ENCODE measurements at regions not wholly inside any gene's neighbourhood (a gene's known extent, or its start where the extent isn't known, plus 50 kb on each side); places are given as distances from the start of the nearest gene placed in this dataset.

GRCh38 chr2:39535636-39536185 lies 98.6 kb upstream of the MAP4K3 start:
- no peak for DNase-seq
- intact Hi-C loops (cut with DNase I), result no loop called here

GRCh38 chr2:39537150-39537549 lies 100.1 kb upstream of the MAP4K3 start:
- DNase-seq (no peak), ATAC-seq (ENCODE audit: low FRiP score) (no peak)
- WGBS, 2 donors, result 89 to 97% methylated on average over 3 of the region's 3 CpGs
- Histone ChIP-seq H3K36me3 (ENCODE audit: control insufficient read depth in 1 of 2, insufficient read depth in 2 of 2, low read length in 1 of 2) (no peaks in the 10 kb centered on the region), H3K9me3 (ENCODE audit: control insufficient read depth, low read length) (no peaks in the 10 kb centered on the region), H3K4me1 (ENCODE audit: control insufficient read depth in 1 of 2, insufficient read depth in 2 of 2, low read length in 2 of 2) (peaks cover 3 to 10% of the 10 kb centered on the region in 2 donors), H3K27ac (ENCODE audit: low read depth in 1 of 2, low read length in 2 of 2) (no peak overlapping the region), H3K4me3 (ENCODE audit: low read length in 2 of 2) (no peak overlapping the region), H3K27me3 (ENCODE audit: control insufficient read depth in 1 of 2, insufficient read depth in 2 of 2, low read length in 1 of 2) (no peaks in the 10 kb centered on the region)
- intact Hi-C loops (cut with DNase I), result no loop called here

More at GRCh38 chr2:39535636-39536185, 98.6 kb upstream of the MAP4K3 start:
- ATAC-seq (ENCODE audit: low FRiP score), result no peak
- WGBS, 2 donors, result 87 to 89% methylated on average over 7 of the region's 7 CpGs
- H3K4me3 ChIP-seq (ENCODE audit: low read length in 2 of 2), result no peak overlapping the region
- no peak overlapping the region for H3K27ac ChIP-seq (ENCODE audit: low read depth in 1 of 2, low read length in 2 of 2)
- no peaks in the 10 kb centered on the region for H3K36me3 ChIP-seq (ENCODE audit: control insufficient read depth in 1 of 2, insufficient read depth in 2 of 2, low read length in 1 of 2)
- H3K4me1 ChIP-seq (ENCODE audit: control insufficient read depth in 1 of 2, insufficient read depth in 2 of 2, low read length in 2 of 2), result peaks cover 0 to 6% of the 10 kb centered on the region in 2 donors
- no peaks in the 10 kb centered on the region for H3K9me3 ChIP-seq (ENCODE audit: control insufficient read depth, low read length)
- H3K27me3 ChIP-seq (ENCODE audit: control insufficient read depth in 1 of 2, insufficient read depth in 2 of 2, low read length in 1 of 2), result no peaks in the 10 kb centered on the region

- ATAC-seq (ENCODE audit: low FRiP score) (no peak), DNase-seq (no peak)
- H3K4me3 ChIP-seq (ENCODE audit: low read length in 2 of 2), result no peak overlapping the region
Observed at GRCh38 chr2:39538718-39539117, 101.6 kb upstream of the MAP4K3 start.

GRCh38 chr2:39540414-39540813 lies 103.3 kb upstream of the MAP4K3 start:
- DNase-seq (no peak), ATAC-seq (ENCODE audit: low FRiP score) (no peak)
- Histone ChIP-seq H3K4me3 (ENCODE audit: low read length in 2 of 2) (no peak overlapping the region), H3K9me3 (ENCODE audit: control insufficient read depth, low read length) (no peaks in the 10 kb centered on the region), H3K4me1 (ENCODE audit: control insufficient read depth in 1 of 2, insufficient read depth in 2 of 2, low read length in 2 of 2) (peaks cover 3 to 10% of the 10 kb centered on the region in 2 donors), H3K27me3 (ENCODE audit: control insufficient read depth in 1 of 2, insufficient read depth in 2 of 2, low read length in 1 of 2) (no peaks in the 10 kb centered on the region), H3K27ac (ENCODE audit: low read depth in 1 of 2, low read length in 2 of 2) (peak overlapping the region; percentile 25 to 43), H3K36me3 (ENCODE audit: control insufficient read depth in 1 of 2, insufficient read depth in 2 of 2, low read length in 1 of 2) (no peaks in the 10 kb centered on the region)
- intact Hi-C loops (cut with DNase I), result no loop called here

More at GRCh38 chr2:39538718-39539117, 101.6 kb upstream of the MAP4K3 start:
- Histone ChIP-seq H3K36me3 (ENCODE audit: control insufficient read depth in 1 of 2, insufficient read depth in 2 of 2, low read length in 1 of 2) (no peaks in the 10 kb centered on the region), H3K9me3 (ENCODE audit: control insufficient read depth, low read length) (no peaks in the 10 kb centered on the region), H3K4me1 (ENCODE audit: control insufficient read depth in 1 of 2, insufficient read depth in 2 of 2, low read length in 2 of 2) (peaks cover 3 to 10% of the 10 kb centered on the region in 2 donors), H3K27me3 (ENCODE audit: control insufficient read depth in 1 of 2, insufficient read depth in 2 of 2, low read length in 1 of 2) (no peaks in the 10 kb centered on the region), H3K27ac (ENCODE audit: low read depth in 1 of 2, low read length in 2 of 2) (no peak overlapping the region)
- intact Hi-C loops (cut with DNase I), result no loop called here

- 64 to 69% methylated on average over 9 of the region's 9 CpGs for WGBS, 2 donors
- intact Hi-C loops (cut with DNase I), result no loop called here
- DNase-seq, result no peak
- Histone ChIP-seq H3K36me3 (ENCODE audit: control insufficient read depth in 1 of 2, insufficient read depth in 2 of 2, low read length in 1 of 2) (no peaks in the 10 kb centered on the region), H3K4me1 (ENCODE audit: control insufficient read depth in 1 of 2, insufficient read depth in 2 of 2, low read length in 2 of 2) (peaks cover 3 to 10% of the 10 kb centered on the region in 2 donors), H3K4me3 (ENCODE audit: low read length in 2 of 2) (no peak overlapping the region), H3K27ac (ENCODE audit: low read depth in 1 of 2, low read length in 2 of 2) (peak overlapping the region; percentile 16 to 57), H3K9me3 (ENCODE audit: control insufficient read depth, low read length) (no peaks in the 10 kb centered on the region), H3K27me3 (ENCODE audit: control insufficient read depth in 1 of 2, insufficient read depth in 2 of 2, low read length in 1 of 2) (no peaks in the 10 kb centered on the region)
- ATAC-seq (ENCODE audit: low FRiP score), result peak; percentile 65
Observed at GRCh38 chr2:39541011-39541930, 104.2 kb upstream of the MAP4K3 start.

GRCh38 chr2:39542523-39542922 lies 105.4 kb upstream of the MAP4K3 start:
- no peak overlapping the region for H3K4me3 ChIP-seq (ENCODE audit: low read length in 2 of 2)
- H3K27ac ChIP-seq (ENCODE audit: low read depth in 1 of 2, low read length in 2 of 2), result no peak overlapping the region
- no peaks in the 10 kb centered on the region for H3K9me3 ChIP-seq (ENCODE audit: control insufficient read depth, low read length)
- intact Hi-C loops (cut with DNase I), result no loop called here
- ATAC-seq (ENCODE audit: low FRiP score) (no peak), DNase-seq (no peak)
- 95 to 97% methylated on average over 2 of the region's 2 CpGs for WGBS, 2 donors
- H3K36me3 ChIP-seq (ENCODE audit: control insufficient read depth in 1 of 2, insufficient read depth in 2 of 2, low read length in 1 of 2), result no peaks in the 10 kb centered on the region
- H3K4me1 ChIP-seq (ENCODE audit: control insufficient read depth in 1 of 2, insufficient read depth in 2 of 2, low read length in 2 of 2), result peaks cover 3 to 10% of the 10 kb centered on the region in 2 donors
- H3K27me3 ChIP-seq (ENCODE audit: control insufficient read depth in 1 of 2, insufficient read depth in 2 of 2, low read length in 1 of 2), result no peaks in the 10 kb centered on the region

GRCh38 chr2:39545957-39546356 lies 108.9 kb upstream of the MAP4K3 start:
- no peaks in the 10 kb centered on the region for H3K36me3 ChIP-seq (ENCODE audit: control insufficient read depth in 1 of 2, insufficient read depth in 2 of 2, low read length in 1 of 2)
- DNase-seq, result no peak
- H3K27me3 ChIP-seq (ENCODE audit: control insufficient read depth in 1 of 2, insufficient read depth in 2 of 2, low read length in 1 of 2), result no peaks in the 10 kb centered on the region

GRCh38 chr2:39546409-39546808 lies 109.3 kb upstream of the MAP4K3 start:
- ATAC-seq (ENCODE audit: low FRiP score) (no peak), DNase-seq (no peak)
- H3K4me1 ChIP-seq (ENCODE audit: control insufficient read depth in 1 of 2, insufficient read depth in 2 of 2, low read length in 2 of 2), result peaks cover 0 to 3% of the 10 kb centered on the region in 2 donors
- H3K4me3 ChIP-seq (ENCODE audit: low read length in 2 of 2), result no peak overlapping the region
- H3K9me3 ChIP-seq (ENCODE audit: control insufficient read depth, low read length), result no peaks in the 10 kb centered on the region
- intact Hi-C loops (cut with DNase I), result no loop called here
- no peaks in the 10 kb centered on the region for H3K36me3 ChIP-seq (ENCODE audit: control insufficient read depth in 1 of 2, insufficient read depth in 2 of 2, low read length in 1 of 2)
- no peak overlapping the region for H3K27ac ChIP-seq (ENCODE audit: low read depth in 1 of 2, low read length in 2 of 2)
- 95 to 97% methylated on average over 4 of the region's 4 CpGs for WGBS, 2 donors
- no peaks in the 10 kb centered on the region for H3K27me3 ChIP-seq (ENCODE audit: control insufficient read depth in 1 of 2, insufficient read depth in 2 of 2, low read length in 1 of 2)

More at GRCh38 chr2:39545957-39546356, 108.9 kb upstream of the MAP4K3 start:
- no peaks in the 10 kb centered on the region for H3K9me3 ChIP-seq (ENCODE audit: control insufficient read depth, low read length)
- no peak overlapping the region for H3K4me3 ChIP-seq (ENCODE audit: low read length in 2 of 2)
- H3K4me1 ChIP-seq (ENCODE audit: control insufficient read depth in 1 of 2, insufficient read depth in 2 of 2, low read length in 2 of 2), result peaks cover 3 to 4% of the 10 kb centered on the region in 2 donors
- 73 to 75% methylated on average over 5 of the region's 5 CpGs for WGBS, 2 donors
- H3K27ac ChIP-seq (ENCODE audit: low read depth in 1 of 2, low read length in 2 of 2), result no peak overlapping the region
- intact Hi-C loops (cut with DNase I), result no loop called here
- ATAC-seq (ENCODE audit: low FRiP score), result no peak

- no peak overlapping the region for H3K4me3 ChIP-seq (ENCODE audit: low read length in 2 of 2)
- no peaks in the 10 kb centered on the region for H3K9me3 ChIP-seq (ENCODE audit: control insufficient read depth, low read length)
- ATAC-seq (ENCODE audit: low FRiP score) (no peak), DNase-seq (no peak)
- WGBS, 2 donors, result 81 to 85% methylated on average over 1 of the region's 1 CpG
- H3K27me3 ChIP-seq (ENCODE audit: control insufficient read depth in 1 of 2, insufficient read depth in 2 of 2, low read length in 1 of 2), result no peaks in the 10 kb centered on the region
- H3K27ac ChIP-seq (ENCODE audit: low read depth in 1 of 2, low read length in 2 of 2), result no peak overlapping the region
- H3K4me1 ChIP-seq (ENCODE audit: control insufficient read depth in 1 of 2, insufficient read depth in 2 of 2, low read length in 2 of 2), result no peaks in the 10 kb centered on the region
- intact Hi-C loops (cut with DNase I), result no loop called here
- no peaks in the 10 kb centered on the region for H3K36me3 ChIP-seq (ENCODE audit: control insufficient read depth in 1 of 2, insufficient read depth in 2 of 2, low read length in 1 of 2)
Observed at GRCh38 chr2:39546937-39547336, 109.9 kb upstream of the MAP4K3 start.
